ENCODE measurements at regions not wholly inside any gene's neighbourhood (a gene's known extent, or its start where the extent isn't known, plus 50 kb on each side); places are given as distances from the start of the nearest gene placed in this dataset.

GRCh38 chr1:170318141-170318540, 172.4 kb downstream of the NTMT2 start:
- DNase-seq (ENCODE audit: extremely low spot score, unreplicated experiment) = no peak
- no peaks in the 10 kb centered on the region for H3K27me3 Mint-ChIP-seq (ENCODE audit: unreplicated experiment)
- H3K4me3 Mint-ChIP-seq (ENCODE audit: unreplicated experiment) = no peak overlapping the region
- H3K4me1 Mint-ChIP-seq (ENCODE audit: unreplicated experiment) = peaks cover 35% of the 10 kb centered on the region
- peaks cover 5% of the 10 kb centered on the region for H3K9me3 Mint-ChIP-seq (ENCODE audit: unreplicated experiment)
- H3K36me3 Mint-ChIP-seq (ENCODE audit: unreplicated experiment) = no peaks in the 10 kb centered on the region
- H3K27ac Mint-ChIP-seq (ENCODE audit: unreplicated experiment) = no peak overlapping the region
- TF ChIP-seq CTCF (IDR thresholded peaks at IDR 0.05) = no peak

GRCh38 chr1:170318736-170319135, 173.0 kb downstream of the NTMT2 start:
- DNase-seq (ENCODE audit: extremely low spot score, unreplicated experiment) = no peak
- peak overlapping the region; percentile 49 for H3K27ac Mint-ChIP-seq (ENCODE audit: unreplicated experiment)
- H3K4me1 Mint-ChIP-seq (ENCODE audit: unreplicated experiment) = peaks cover 30% of the 10 kb centered on the region
- no peaks in the 10 kb centered on the region for H3K27me3 Mint-ChIP-seq (ENCODE audit: unreplicated experiment)
- peaks cover 8% of the 10 kb centered on the region for H3K9me3 Mint-ChIP-seq (ENCODE audit: unreplicated experiment)
- peaks cover 2% of the 10 kb centered on the region for H3K36me3 Mint-ChIP-seq (ENCODE audit: unreplicated experiment)
- no peak for TF ChIP-seq CTCF (IDR thresholded peaks at IDR 0.05)
- no peak overlapping the region for H3K4me3 Mint-ChIP-seq (ENCODE audit: unreplicated experiment)

- Mint-ChIP-seq H3K4me1 (ENCODE audit: unreplicated experiment) (peaks cover 25% of the 10 kb centered on the region), H3K36me3 (ENCODE audit: unreplicated experiment) (peaks cover 2% of the 10 kb centered on the region), H3K27me3 (ENCODE audit: unreplicated experiment) (no peaks in the 10 kb centered on the region), H3K27ac (ENCODE audit: unreplicated experiment) (peak overlapping the region; percentile 31), H3K9me3 (ENCODE audit: unreplicated experiment) (peaks cover 3% of the 10 kb centered on the region), H3K4me3 (ENCODE audit: unreplicated experiment) (no peak overlapping the region)
- no peak for TF ChIP-seq CTCF (IDR thresholded peaks at IDR 0.05)
- no peak for DNase-seq (ENCODE audit: extremely low spot score, unreplicated experiment)
These were observed 175.4 kb downstream of the NTMT2 start for GRCh38 chr1:170321113-170321512.

- no peak for TF ChIP-seq CTCF (IDR thresholded peaks at IDR 0.05)
- Mint-ChIP-seq H3K36me3 (ENCODE audit: unreplicated experiment) (peaks cover 2% of the 10 kb centered on the region), H3K9me3 (ENCODE audit: unreplicated experiment) (peaks cover 3% of the 10 kb centered on the region), H3K27ac (ENCODE audit: unreplicated experiment) (no peak overlapping the region), H3K27me3 (ENCODE audit: unreplicated experiment) (no peaks in the 10 kb centered on the region), H3K4me3 (ENCODE audit: unreplicated experiment) (no peak overlapping the region), H3K4me1 (ENCODE audit: unreplicated experiment) (peaks cover 4% of the 10 kb centered on the region)
- no peak for DNase-seq (ENCODE audit: extremely low spot score, unreplicated experiment)
These were observed 180.4 kb downstream of the NTMT2 start for GRCh38 chr1:170326186-170326585.

GRCh38 chr1:170332801-170333200, 187.0 kb downstream of the NTMT2 start:
- peaks cover 6% of the 10 kb centered on the region for H3K9me3 Mint-ChIP-seq (ENCODE audit: unreplicated experiment)
- no peaks in the 10 kb centered on the region for H3K36me3 Mint-ChIP-seq (ENCODE audit: unreplicated experiment)
- TF ChIP-seq CTCF (IDR thresholded peaks at IDR 0.05) = no peak
- H3K27me3 Mint-ChIP-seq (ENCODE audit: unreplicated experiment) = no peaks in the 10 kb centered on the region
- no peak for DNase-seq (ENCODE audit: extremely low spot score, unreplicated experiment)
- H3K4me3 Mint-ChIP-seq (ENCODE audit: unreplicated experiment) = no peak overlapping the region
- no peaks in the 10 kb centered on the region for H3K4me1 Mint-ChIP-seq (ENCODE audit: unreplicated experiment)
- H3K27ac Mint-ChIP-seq (ENCODE audit: unreplicated experiment) = no peak overlapping the region

Data from osteocyte (in vitro differentiated cells).